A549 (cell line): ENCODE measurements at regions not wholly inside any gene's neighbourhood (a gene's known extent, or its start where the extent isn't known, plus 50 kb on each side); places are given as distances from the start of the nearest gene placed in this dataset.
A peak's percentile ranks its signal among the peaks of the same experiment; 100 is the strongest.

Experiments
- ATAC-seq, 2 experiments: fragments of 200-7000 bp in 1 of 2; fragments of >200 bp in 1 of 2; cut with Nextera tagmentation in 1 of 2; cut with Tn5 transposase in 1 of 2; 3 replicates each; pipeline versions ENCODE4 v1.8.0 to v1.9.1; 2018 to 2020; ENCODE audit warnings: mild to moderate bottlenecking in 1 of 2, moderate library complexity in 1 of 2
- CTCF ChIA-PET: fragments of 300-600 bp; sonication (Branson Sonifier 250); formaldehyde crosslinking; extraction: SDS; loops from one replicate; lab custom pipeline; 2021; ENCODE audit warnings: antibody characterized with exemption, inconsistent platforms; lab: Yijun Ruan, JAX
- POLR2A ChIA-PET: fragments of 350-600 bp; formaldehyde crosslinking; extraction: SDS; loops from one replicate; lab custom pipeline; 2021; ENCODE audit warnings: antibody characterized with exemption, inconsistent platforms; lab: Yijun Ruan, JAX
- DNase-seq, 2 experiments: peaks; one replicate each; pipeline versions ENCODE4 v3.0.0 to v3.0.0-alpha.2; 2011 to 2016; ENCODE audit warnings: low read depth in 1 of 2, low spot score in 1 of 2
- FAIRE-seq: peaks from 2 replicates; lab custom pipeline; 2011; peaks lifted over from hg19 to GRCh38; lab: Jason Lieb, UNC
- H3K27ac ChIP-seq, 2 experiments: fragments of >200 bp; sonication (Bioruptor Twin); formaldehyde crosslinking; 3 replicates each; pipeline ENCODE4 v1.5.1; 2016 to 2017
- H3K4me1 ChIP-seq: fragments of >200 bp; sonication (Bioruptor Twin); formaldehyde crosslinking; 3 replicates; pipeline ENCODE4 v1.6.1; 2016
- H3K4me2 ChIP-seq: fragments of >200 bp; sonication (Bioruptor Twin); formaldehyde crosslinking; 3 replicates; pipeline ENCODE4 v1.6.1; 2016
- H3K4me3 ChIP-seq: fragments of >200 bp; sonication (Bioruptor Twin); formaldehyde crosslinking; 3 replicates; pipeline ENCODE4 v1.5.1; 2016
- H3K9me3 ChIP-seq: fragments of >200 bp; sonication (Bioruptor Twin); formaldehyde crosslinking; 3 replicates; pipeline ENCODE4 v1.6.1; 2016
- BHLHE40 ChIP-seq: IDR thresholded peaks from 2 replicates; pipeline ENCODE4 v1.6.1; 2012; ENCODE audit warnings: low read depth, low read length, inconsistent platforms
- CHD4 ChIP-seq: fragments of 200-600 bp; sonication (generic); IDR thresholded peaks from 2 replicates; pipeline ENCODE4 v1.6.1; 2016; ENCODE audit warnings: antibody characterized with exemption, mild to moderate bottlenecking, borderline replicate concordance
- EP300 ChIP-seq, 2 experiments: fragments of >200 bp; sonication (Bioruptor Twin); formaldehyde crosslinking; IDR thresholded peaks; 2 replicates in 1 of 2; 3 replicates in 1 of 2; pipeline ENCODE4 v1.6.1; 2016 to 2017
- FOSL2 ChIP-seq, 2 experiments: fragments of 450-650 bp in 1 of 2; fragments of >200 bp in 1 of 2; sonication (Bioruptor Twin) in 1 of 2; formaldehyde crosslinking; IDR thresholded peaks; 2 replicates each; pipeline versions ENCODE4 v1.5.0 to v1.6.1; 2016 to 2020; ENCODE audit warnings: mild to moderate bottlenecking in 1 of 2, moderate library complexity in 1 of 2
- HDAC2 ChIP-seq: fragments of 200-600 bp; sonication (generic); IDR thresholded peaks from 2 replicates; pipeline ENCODE4 v1.6.1; 2016
- HES2 ChIP-seq: fragments of >200 bp; sonication (Bioruptor Twin); formaldehyde crosslinking; IDR thresholded peaks from 2 replicates; pipeline ENCODE4 v1.6.1; 2016
- HEYL ChIP-seq: fragments of 250-450 bp; sonication (Bioruptor Pico); IDR thresholded peaks from 2 replicates; pipeline ENCODE4 v1.8.0; 2021; ENCODE audit warnings: mild to moderate bottlenecking, moderate library complexity
- HMGXB4 ChIP-seq: fragments of 250-450 bp; sonication (Bioruptor Pico); IDR thresholded peaks from 2 replicates; pipeline ENCODE4 v1.5.0; 2021; ENCODE audit warnings: mild to moderate bottlenecking, moderate library complexity, borderline replicate concordance
- HOXA7 ChIP-seq: fragments of 250-450 bp; sonication (Bioruptor Pico); IDR thresholded peaks from 2 replicates; pipeline ENCODE4 v1.5.0; 2020; ENCODE audit warnings: mild to moderate bottlenecking, moderate library complexity
- HOXB13 ChIP-seq: fragments of 250-450 bp; sonication (Bioruptor Pico); IDR thresholded peaks from 2 replicates; pipeline ENCODE4 v1.5.0; 2020; ENCODE audit warnings: low read depth, mild to moderate bottlenecking, moderate library complexity
- JUNB ChIP-seq: fragments of >200 bp; sonication (Bioruptor Twin); formaldehyde crosslinking; IDR thresholded peaks from 2 replicates; pipeline ENCODE4 v1.6.1; 2016
- KDM1A ChIP-seq: fragments of 200-600 bp; sonication (generic); IDR thresholded peaks from 2 replicates; pipeline ENCODE4 v1.6.1; 2016; ENCODE audit warnings: low read depth, mild to moderate bottlenecking
- MAZ ChIP-seq: fragments of 150-350 bp; IDR thresholded peaks from 2 replicates; pipeline ENCODE4 v1.6.1; 2014; ENCODE audit warnings: antibody characterized with exemption, low read depth, low read length, borderline replicate concordance
- NR3C1 ChIP-seq: fragments of >200 bp; sonication (Bioruptor Twin); formaldehyde crosslinking; IDR thresholded peaks from 3 replicates; pipeline ENCODE4 v1.6.1; 2017
- PHF8 ChIP-seq: fragments of 200-600 bp; sonication (generic); IDR thresholded peaks from 2 replicates; pipeline ENCODE4 v1.6.1; 2016; ENCODE audit warnings: low read depth, mild to moderate bottlenecking, antibody characterized with exemption, moderate library complexity, borderline replicate concordance
- POLR2A ChIP-seq: IDR thresholded peaks from 2 replicates; pipeline ENCODE4 v1.6.1; 2012; ENCODE audit warnings: mild to moderate bottlenecking, low read length
- RAD21 ChIP-seq, 2 experiments: fragments of >200 bp in 1 of 2; sonication (Bioruptor Twin) in 1 of 2; formaldehyde crosslinking in 1 of 2; IDR thresholded peaks in 1 of 2; conservative IDR thresholded peaks in 1 of 2; 2 replicates in 1 of 2; 3 replicates in 1 of 2; pipeline ENCODE4 v1.6.1; 2012 to 2018; ENCODE audit warnings: inconsistent platforms in 1 of 2
- RNF2 ChIP-seq: fragments of 200-600 bp; sonication (generic); IDR thresholded peaks from 2 replicates; pipeline ENCODE4 v1.6.1; 2016; ENCODE audit warnings: low read depth, mild to moderate bottlenecking, antibody characterized with exemption, moderate library complexity, borderline replicate concordance
- ZFP36 ChIP-seq: fragments of 450-650 bp; IDR thresholded peaks from 2 replicates; pipeline ENCODE4 v1.6.1; 2014; ENCODE audit warnings: borderline replicate concordance; ENCODE audit not compliant: partially characterized antibody
- WGBS: methylation state at CpG from one replicate; pipeline ENCODE4 v1.1.6; 2017; ENCODE audit errors: missing lambda C conversion rate; 5-methylcytosine and 5-hydroxymethylcytosine counted together
- TF ChIP-seq, protein P1 (sequence below): fragments of 200-600 bp; sonication (generic); IDR thresholded peaks from 2 replicates; pipeline ENCODE4 v1.6.1; 2016; ENCODE audit warnings: antibody characterized with exemption, mild to moderate bottlenecking, moderate library complexity
- TF ChIP-seq, protein P2 (sequence below): fragments of 250-450 bp; sonication (Bioruptor Pico); IDR thresholded peaks from 2 replicates; pipeline ENCODE4 v1.5.0; 2020; ENCODE audit warnings: low read depth, mild to moderate bottlenecking, moderate library complexity
- TF ChIP-seq, protein P3 (sequence below): fragments of 150-350 bp; IDR thresholded peaks from 2 replicates; pipeline ENCODE4 v1.6.1; 2014; ENCODE audit warnings: low read depth, mild to moderate bottlenecking, low read length
- TF ChIP-seq, protein P4 (sequence below): IDR thresholded peaks from 2 replicates; pipeline ENCODE4 v1.6.1; 2012

- TF ChIP-seq HEYL: no peak
- no peak for TF ChIP-seq POLR2A
- TF ChIP-seq FOSL2 (IDR thresholded peaks at IDR 0.05): no peak
- no peak for TF ChIP-seq FOSL2 (CRISPR knock-in tag; IDR thresholded peaks at IDR 0.05)
- TF ChIP-seq, all 56 proteins: peak for 0
Observed at GRCh38 chr11:107203656-107204055, 185.4 kb upstream of the GUCY1A2 start (continued).

DNA sequence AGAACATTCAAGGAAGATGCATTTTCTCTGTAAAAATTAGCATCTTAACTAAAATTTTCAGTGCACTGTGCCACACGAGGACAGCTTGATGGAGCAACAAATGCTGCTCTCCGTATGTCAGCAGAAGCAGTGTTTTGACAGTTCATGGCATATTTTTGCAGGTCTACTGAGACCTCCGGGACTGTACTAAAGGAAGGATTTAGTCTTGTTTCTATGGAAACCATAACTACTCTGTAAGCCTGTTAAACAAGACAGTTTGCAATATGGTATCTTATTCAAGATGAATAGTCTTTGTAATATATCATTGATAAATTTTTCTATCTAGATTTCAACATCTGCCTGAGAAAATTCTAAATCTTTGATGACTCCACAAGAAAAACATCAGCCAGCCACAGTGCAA is 184.0 kb upstream of the GUCY1A2 start:
- peak in 1 of 2 experiments; percentile 6 for DNase-seq
- Histone ChIP-seq H3K27ac (no peak overlapping the region), H3K9me3 (no peaks in the 10 kb centered on the region), H3K4me2 (peak overlapping the region; percentile 48), H3K4me1 (peaks cover 13% of the 10 kb centered on the region; the same call in 2 of the 3 replicates), H3K4me3 (no peak overlapping the region)
- POLR2A ChIA-PET: no interaction called here
- peak in 1 of 2 experiments; percentile 52; a peak in 3 of 6 replicates for ATAC-seq
- CTCF ChIA-PET: interaction anchor here (0.8 kb wide), 1 partner anchor 11 kb away, joined by 3 read pairs; no protein-coding TSS in a partner anchor
- TF ChIP-seq, protein P1, sequence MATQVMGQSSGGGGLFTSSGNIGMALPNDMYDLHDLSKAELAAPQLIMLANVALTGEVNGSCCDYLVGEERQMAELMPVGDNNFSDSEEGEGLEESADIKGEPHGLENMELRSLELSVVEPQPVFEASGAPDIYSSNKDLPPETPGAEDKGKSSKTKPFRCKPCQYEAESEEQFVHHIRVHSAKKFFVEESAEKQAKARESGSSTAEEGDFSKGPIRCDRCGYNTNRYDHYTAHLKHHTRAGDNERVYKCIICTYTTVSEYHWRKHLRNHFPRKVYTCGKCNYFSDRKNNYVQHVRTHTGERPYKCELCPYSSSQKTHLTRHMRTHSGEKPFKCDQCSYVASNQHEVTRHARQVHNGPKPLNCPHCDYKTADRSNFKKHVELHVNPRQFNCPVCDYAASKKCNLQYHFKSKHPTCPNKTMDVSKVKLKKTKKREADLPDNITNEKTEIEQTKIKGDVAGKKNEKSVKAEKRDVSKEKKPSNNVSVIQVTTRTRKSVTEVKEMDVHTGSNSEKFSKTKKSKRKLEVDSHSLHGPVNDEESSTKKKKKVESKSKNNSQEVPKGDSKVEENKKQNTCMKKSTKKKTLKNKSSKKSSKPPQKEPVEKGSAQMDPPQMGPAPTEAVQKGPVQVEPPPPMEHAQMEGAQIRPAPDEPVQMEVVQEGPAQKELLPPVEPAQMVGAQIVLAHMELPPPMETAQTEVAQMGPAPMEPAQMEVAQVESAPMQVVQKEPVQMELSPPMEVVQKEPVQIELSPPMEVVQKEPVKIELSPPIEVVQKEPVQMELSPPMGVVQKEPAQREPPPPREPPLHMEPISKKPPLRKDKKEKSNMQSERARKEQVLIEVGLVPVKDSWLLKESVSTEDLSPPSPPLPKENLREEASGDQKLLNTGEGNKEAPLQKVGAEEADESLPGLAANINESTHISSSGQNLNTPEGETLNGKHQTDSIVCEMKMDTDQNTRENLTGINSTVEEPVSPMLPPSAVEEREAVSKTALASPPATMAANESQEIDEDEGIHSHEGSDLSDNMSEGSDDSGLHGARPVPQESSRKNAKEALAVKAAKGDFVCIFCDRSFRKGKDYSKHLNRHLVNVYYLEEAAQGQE: no peak
- TF ChIP-seq HOXB13 (CRISPR knock-in tag) (no peak), CHD4 (no peak), MAZ (no peak), RNF2 (no peak), PHF8 (no peak), HDAC2 (no peak), NR3C1 (no peak), HOXA7 (CRISPR knock-in tag) (no peak), JUNB (no peak), HES2 (no peak), HMGXB4 (no peak), EP300 (IDR thresholded peaks at IDR 0.05) (no peak), BHLHE40 (no peak), ZFP36 (no peak), KDM1A (no peak), RAD21 (conservative IDR thresholded peaks at IDR 0.05 in 1 of 2, IDR thresholded peaks at IDR 0.05 in 1 of 2) (no peak)
- TF ChIP-seq, protein P2, sequence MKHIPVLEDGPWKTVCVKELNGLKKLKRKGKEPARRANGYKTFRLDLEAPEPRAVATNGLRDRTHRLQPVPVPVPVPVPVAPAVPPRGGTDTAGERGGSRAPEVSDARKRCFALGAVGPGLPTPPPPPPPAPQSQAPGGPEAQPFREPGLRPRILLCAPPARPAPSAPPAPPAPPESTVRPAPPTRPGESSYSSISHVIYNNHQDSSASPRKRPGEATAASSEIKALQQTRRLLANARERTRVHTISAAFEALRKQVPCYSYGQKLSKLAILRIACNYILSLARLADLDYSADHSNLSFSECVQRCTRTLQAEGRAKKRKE (CRISPR knock-in tag): no peak
- TF ChIP-seq, protein P3, sequence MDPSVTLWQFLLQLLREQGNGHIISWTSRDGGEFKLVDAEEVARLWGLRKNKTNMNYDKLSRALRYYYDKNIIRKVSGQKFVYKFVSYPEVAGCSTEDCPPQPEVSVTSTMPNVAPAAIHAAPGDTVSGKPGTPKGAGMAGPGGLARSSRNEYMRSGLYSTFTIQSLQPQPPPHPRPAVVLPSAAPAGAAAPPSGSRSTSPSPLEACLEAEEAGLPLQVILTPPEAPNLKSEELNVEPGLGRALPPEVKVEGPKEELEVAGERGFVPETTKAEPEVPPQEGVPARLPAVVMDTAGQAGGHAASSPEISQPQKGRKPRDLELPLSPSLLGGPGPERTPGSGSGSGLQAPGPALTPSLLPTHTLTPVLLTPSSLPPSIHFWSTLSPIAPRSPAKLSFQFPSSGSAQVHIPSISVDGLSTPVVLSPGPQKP: no peak
- TF ChIP-seq, protein P4, sequence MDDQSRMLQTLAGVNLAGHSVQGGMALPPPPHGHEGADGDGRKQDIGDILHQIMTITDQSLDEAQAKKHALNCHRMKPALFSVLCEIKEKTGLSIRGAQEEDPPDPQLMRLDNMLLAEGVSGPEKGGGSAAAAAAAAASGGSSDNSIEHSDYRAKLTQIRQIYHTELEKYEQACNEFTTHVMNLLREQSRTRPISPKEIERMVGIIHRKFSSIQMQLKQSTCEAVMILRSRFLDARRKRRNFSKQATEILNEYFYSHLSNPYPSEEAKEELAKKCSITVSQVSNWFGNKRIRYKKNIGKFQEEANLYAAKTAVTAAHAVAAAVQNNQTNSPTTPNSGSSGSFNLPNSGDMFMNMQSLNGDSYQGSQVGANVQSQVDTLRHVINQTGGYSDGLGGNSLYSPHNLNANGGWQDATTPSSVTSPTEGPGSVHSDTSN: no peak
- no peak for FAIRE-seq
- WGBS: 21% methylated on average over 3 of the region's 3 CpGs
